ENCODE measurements at regions not wholly inside any gene's neighbourhood (a gene's known extent, or its start where the extent isn't known, plus 50 kb on each side); places are given as distances from the start of the nearest gene placed in this dataset.
A peak's percentile ranks its signal among the peaks of the same experiment; 100 is the strongest.

DNA sequence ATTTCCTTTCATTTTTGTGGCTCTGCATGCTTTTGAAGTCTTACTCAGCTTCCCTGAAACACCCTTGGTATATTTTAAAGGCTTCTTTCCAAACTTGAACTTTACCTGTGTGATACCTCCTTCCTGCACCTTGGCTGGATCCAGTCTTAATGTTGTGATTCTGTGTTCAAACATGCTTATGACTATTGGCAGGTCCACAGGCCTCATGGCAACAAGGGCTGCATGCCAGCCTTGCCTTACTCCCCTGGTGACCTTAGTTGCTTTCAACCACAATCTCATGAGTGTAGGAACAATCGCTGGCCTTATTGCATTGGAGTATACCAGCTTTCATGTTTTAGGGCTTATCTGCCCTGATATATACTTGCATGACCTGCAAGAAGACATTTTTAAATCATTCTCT is 238.7 kb downstream of the KIF20B start:
- intact Hi-C loops (cut with DNase I): no loop called here
- Histone ChIP-seq H3K36me3 (no peaks in the 10 kb centered on the region), H3K4me3 (no peak overlapping the region), H3K27me3 (no peaks in the 10 kb centered on the region), H3K4me1 (peaks cover 0 to 6% (median 0%) of the 10 kb centered on the region in 3 donors), H3K27ac (no peak overlapping the region), H3K9me3 (no peaks in the 10 kb centered on the region)
- WGBS, 2 donors: 33 to 56% methylated on average over 1 of the region's 1 CpG
- no peak for TF ChIP-seq POLR2A (IDR thresholded peaks at IDR 0.05)
- TF ChIP-seq, protein P1, sequence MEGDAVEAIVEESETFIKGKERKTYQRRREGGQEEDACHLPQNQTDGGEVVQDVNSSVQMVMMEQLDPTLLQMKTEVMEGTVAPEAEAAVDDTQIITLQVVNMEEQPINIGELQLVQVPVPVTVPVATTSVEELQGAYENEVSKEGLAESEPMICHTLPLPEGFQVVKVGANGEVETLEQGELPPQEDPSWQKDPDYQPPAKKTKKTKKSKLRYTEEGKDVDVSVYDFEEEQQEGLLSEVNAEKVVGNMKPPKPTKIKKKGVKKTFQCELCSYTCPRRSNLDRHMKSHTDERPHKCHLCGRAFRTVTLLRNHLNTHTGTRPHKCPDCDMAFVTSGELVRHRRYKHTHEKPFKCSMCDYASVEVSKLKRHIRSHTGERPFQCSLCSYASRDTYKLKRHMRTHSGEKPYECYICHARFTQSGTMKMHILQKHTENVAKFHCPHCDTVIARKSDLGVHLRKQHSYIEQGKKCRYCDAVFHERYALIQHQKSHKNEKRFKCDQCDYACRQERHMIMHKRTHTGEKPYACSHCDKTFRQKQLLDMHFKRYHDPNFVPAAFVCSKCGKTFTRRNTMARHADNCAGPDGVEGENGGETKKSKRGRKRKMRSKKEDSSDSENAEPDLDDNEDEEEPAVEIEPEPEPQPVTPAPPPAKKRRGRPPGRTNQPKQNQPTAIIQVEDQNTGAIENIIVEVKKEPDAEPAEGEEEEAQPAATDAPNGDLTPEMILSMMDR (IDR thresholded peaks at IDR 0.05): no peak
- DNase-seq: no peak

DNA sequence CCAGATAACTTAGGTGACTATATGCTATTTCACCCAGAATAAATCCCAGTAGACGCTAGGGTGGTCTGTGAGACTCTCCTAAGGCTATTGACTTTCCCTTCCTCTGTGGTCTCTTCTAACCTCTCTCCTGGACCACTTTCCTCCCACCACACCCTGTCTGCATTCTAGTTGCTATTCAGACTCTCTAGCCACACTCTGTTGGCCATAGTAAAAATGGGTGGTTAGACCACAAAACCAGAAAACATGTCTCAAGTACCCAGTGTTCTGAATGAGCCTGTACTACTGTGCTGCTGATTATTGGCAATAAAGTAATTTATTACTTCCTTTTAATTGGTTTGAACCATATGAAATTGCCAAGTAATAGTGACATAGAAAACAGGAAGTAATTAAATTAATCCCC is 240.8 kb downstream of the KIF20B start:
- peaks cover 0 to 6% (median 0%) of the 10 kb centered on the region in 3 donors for H3K4me1 ChIP-seq
- H3K27ac ChIP-seq: no peak overlapping the region
- no peaks in the 10 kb centered on the region for H3K36me3 ChIP-seq
- H3K27me3 ChIP-seq: no peaks in the 10 kb centered on the region
- TF ChIP-seq, protein P1 (IDR thresholded peaks at IDR 0.05): no peak
- TF ChIP-seq POLR2A (IDR thresholded peaks at IDR 0.05): no peak
- WGBS, 2 donors: 25 to 53% methylated on average over 1 of the region's 1 CpG
- H3K9me3 ChIP-seq: no peaks in the 10 kb centered on the region
- no peak overlapping the region for H3K4me3 ChIP-seq
- no peak for DNase-seq
- intact Hi-C loops (cut with DNase I): no loop called here

DNA sequence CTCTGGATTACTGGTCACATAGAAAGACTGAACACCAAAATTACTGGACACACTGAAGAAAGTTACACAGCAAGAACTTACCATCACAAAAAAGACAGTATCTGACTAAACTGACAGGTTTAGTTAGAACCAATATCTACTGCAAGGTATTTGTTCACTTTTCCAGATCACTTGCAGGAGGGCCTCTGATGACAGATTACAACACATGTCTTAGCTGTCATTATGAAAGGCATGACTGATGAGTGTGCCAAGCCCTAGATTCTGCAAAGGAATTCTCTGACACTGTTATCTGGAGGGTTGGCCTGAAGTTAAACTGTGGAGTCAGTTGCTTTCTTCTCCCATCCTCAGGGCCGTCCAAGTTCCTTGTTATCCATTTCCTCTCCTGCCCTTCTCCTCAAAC is 242.7 kb downstream of the KIF20B start:
- TF ChIP-seq, protein P1 (IDR thresholded peaks at IDR 0.05): no peak
- no peak for TF ChIP-seq POLR2A (IDR thresholded peaks at IDR 0.05)
- no peak overlapping the region for H3K27ac ChIP-seq
- intact Hi-C loops (cut with DNase I): no loop called here
- DNase-seq: no peak
- H3K36me3 ChIP-seq: no peaks in the 10 kb centered on the region
- H3K27me3 ChIP-seq: no peaks in the 10 kb centered on the region
- WGBS, 2 donors: 36 to 64% methylated on average over 1 of the region's 1 CpG
- no peaks in the 10 kb centered on the region for H3K9me3 ChIP-seq
- no peak overlapping the region for H3K4me3 ChIP-seq
- peaks cover 0 to 6% (median 0%) of the 10 kb centered on the region in 3 donors for H3K4me1 ChIP-seq

DNA sequence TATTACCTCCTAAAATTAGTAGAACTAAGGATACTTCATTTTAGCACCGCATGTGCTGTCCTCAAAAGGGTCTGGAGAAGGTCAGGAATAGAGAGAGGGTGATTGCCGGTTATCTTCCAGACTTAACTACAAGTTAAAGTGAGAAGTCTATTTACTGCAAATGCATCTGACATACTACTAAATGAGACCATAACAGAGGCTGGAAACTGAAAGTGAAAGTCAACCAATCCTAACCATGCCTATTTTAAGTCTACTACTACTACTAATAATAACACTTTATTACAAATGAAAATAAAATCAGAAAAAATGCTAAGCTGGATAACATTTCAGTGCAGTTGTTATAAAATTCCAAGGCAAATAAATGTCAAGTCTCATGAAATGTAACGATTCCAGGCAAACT is 244.7 kb downstream of the KIF20B start:
- peak overlapping the region in 1 of 4 donors; percentile 27 for H3K4me3 ChIP-seq
- 79 to 80% methylated on average over 3 of the region's 3 CpGs for WGBS, 2 donors
- H3K4me1 ChIP-seq: no peaks in the 10 kb centered on the region
- TF ChIP-seq POLR2A (IDR thresholded peaks at IDR 0.05): no peak
- TF ChIP-seq, protein P1 (IDR thresholded peaks at IDR 0.05): no peak
- H3K27me3 ChIP-seq: no peaks in the 10 kb centered on the region
- H3K36me3 ChIP-seq: no peaks in the 10 kb centered on the region
- H3K9me3 ChIP-seq: no peaks in the 10 kb centered on the region
- no peak for DNase-seq
- intact Hi-C loops (cut with DNase I): no loop called here
- H3K27ac ChIP-seq: no peak overlapping the region

DNA sequence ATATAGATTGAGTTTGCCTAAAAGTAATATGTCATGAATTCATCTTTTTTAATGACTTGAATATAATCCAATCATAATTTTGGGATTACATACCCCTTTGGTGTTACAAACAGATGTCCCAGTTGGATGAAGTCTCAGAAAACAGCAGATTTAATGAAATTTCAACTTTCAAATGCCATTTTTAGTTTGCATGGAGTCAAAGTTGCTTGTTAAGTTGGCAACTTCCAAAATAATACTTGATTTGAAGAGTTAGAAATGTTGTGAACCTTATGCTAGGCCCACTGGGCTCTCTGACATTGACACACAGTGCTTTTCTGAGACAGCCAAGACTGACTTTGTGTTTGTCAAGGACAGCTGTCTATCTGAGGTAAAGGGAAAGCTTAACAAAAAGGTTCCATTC is 248.1 kb downstream of the KIF20B start:
- H3K36me3 ChIP-seq: no peaks in the 10 kb centered on the region
- intact Hi-C loops (cut with DNase I): no loop called here
- H3K4me1 ChIP-seq: no peaks in the 10 kb centered on the region
- no peak overlapping the region for H3K27ac ChIP-seq
- H3K27me3 ChIP-seq: no peaks in the 10 kb centered on the region
- H3K4me3 ChIP-seq: no peak overlapping the region
- TF ChIP-seq, protein P1 (IDR thresholded peaks at IDR 0.05): no peak
- TF ChIP-seq POLR2A (IDR thresholded peaks at IDR 0.05): no peak
- DNase-seq: no peak
- H3K9me3 ChIP-seq: no peaks in the 10 kb centered on the region
